Activated CD8-positive, alpha-beta memory T cell treated with anti-CD3 and anti-CD28 coated beads, Interleukin-2, amount 50 U/mL, for 1 hour (primary cell): ENCODE measurements at regions not wholly inside any gene's neighbourhood (a gene's known extent, or its start where the extent isn't known, plus 50 kb on each side); places are given as distances from the start of the nearest gene placed in this dataset.

Experiments
- DNase-seq: peaks from one replicate; pipeline ENCODE4 v3.0.0-alpha.2; 2020; ENCODE audit errors: extremely low read depth

- DNase-seq = no peak
Measured at GRCh38 chr3:107904536-107905066, 186.2 kb downstream of the CD47 start.

- DNase-seq = no peak
Measured at GRCh38 chr3:107899990-107900651, 190.7 kb downstream of the CD47 start.

- no peak for DNase-seq
Measured at GRCh38 chr3:107897471-107898061, 193.3 kb downstream of the CD47 start.

- no peak for DNase-seq
Measured at GRCh38 chr3:107894998-107895397, 195.8 kb downstream of the CD47 start.

- no peak for DNase-seq
Measured at GRCh38 chr3:107892955-107893624, 197.7 kb downstream of the CD47 start.

- DNase-seq = no peak
Measured at GRCh38 chr3:107884719-107885460, 205.9 kb downstream of the CD47 start.

- DNase-seq = no peak
Measured at GRCh38 chr3:107884028-107884427, 206.8 kb downstream of the CD47 start.

GRCh38 chr3:107882881-107883280 lies 207.9 kb downstream of the CD47 start:
- no peak for DNase-seq

GRCh38 chr3:107882261-107882660 lies 208.6 kb downstream of the CD47 start:
- no peak for DNase-seq

GRCh38 chr3:107881509-107881908 lies 209.3 kb downstream of the CD47 start:
- no peak for DNase-seq

GRCh38 chr3:107880702-107881101 lies 210.1 kb downstream of the CD47 start:
- DNase-seq = no peak

- DNase-seq = no peak
Measured at GRCh38 chr3:107877936-107878335, 212.9 kb downstream of the CD47 start.

GRCh38 chr3:107870943-107871638 lies 219.7 kb downstream of the CD47 start:
- no peak for DNase-seq

GRCh38 chr3:107870096-107870495 lies 220.7 kb downstream of the CD47 start:
- DNase-seq = no peak

- DNase-seq = no peak
Measured at GRCh38 chr3:107868449-107868848, 222.4 kb downstream of the CD47 start.

GRCh38 chr3:107861904-107862303 lies 228.9 kb downstream of the CD47 start:
- DNase-seq = no peak

GRCh38 chr3:107861422-107861821 lies 229.4 kb downstream of the CD47 start:
- no peak for DNase-seq
